Endothelial cell of umbilical vein (primary cell): ENCODE measurements at regions not wholly inside any gene's neighbourhood (a gene's known extent, or its start where the extent isn't known, plus 50 kb on each side); places are given as distances from the start of the nearest gene placed in this dataset.

Experiments used
- EZH2 ChIP-seq: IDR thresholded peaks from 2 replicates; pipeline ENCODE4 v1.6.1; 2012; ENCODE audit warnings: borderline replicate concordance, low read depth, mild to moderate bottlenecking, moderate library complexity, low read length, inconsistent platforms; ENCODE audit not compliant: severe bottlenecking
- FOS ChIP-seq: IDR thresholded peaks from 2 replicates; pipeline ENCODE4 v1.6.1; 2011; ENCODE audit warnings: mild to moderate bottlenecking, low read length, moderate library complexity, borderline replicate concordance; ENCODE audit not compliant: insufficient read depth
- GATA2 ChIP-seq: IDR thresholded peaks from 2 replicates; pipeline ENCODE4 v1.7.0; 2011; ENCODE audit warnings: low read depth, mild to moderate bottlenecking, moderate library complexity, mixed read lengths, low read length; ENCODE audit not compliant: insufficient read length, insufficient read depth
- JUN ChIP-seq: IDR thresholded peaks from 2 replicates; pipeline ENCODE4 v1.6.1; 2011; ENCODE audit warnings: borderline replicate concordance, low read depth; ENCODE audit not compliant: insufficient read length, insufficient read depth
- MYC ChIP-seq: IDR thresholded peaks from one replicate; pipeline ENCODE4 v1.6.1; 2011; ENCODE audit warnings: mild to moderate bottlenecking, low read depth, low read length
- POLR2A ChIP-seq: IDR thresholded peaks from 2 replicates; pipeline ENCODE4 v1.6.1; 2012; ENCODE audit warnings: low read depth, mild to moderate bottlenecking, control low read depth, low read length
- POLR2AphosphoS5 ChIP-seq: IDR thresholded peaks from 2 replicates; pipeline ENCODE4 v1.6.1; 2012; ENCODE audit warnings: low read depth, mild to moderate bottlenecking, control low read depth, low read length, moderate library complexity; ENCODE audit not compliant: insufficient read depth
- TF ChIP-seq, protein P1 (sequence below): IDR thresholded peaks from 2 replicates; pipeline ENCODE4 v1.6.1; 2011; ENCODE audit not compliant: insufficient read depth, insufficient read length
- TF ChIP-seq, protein P2 (sequence below), 2 donors: IDR thresholded peaks; 1 replicate in 1 of 2; 2 replicates in 1 of 2; pipeline ENCODE4 v1.5.1; 2011; ENCODE audit warnings: low read length in 2 of 2, mild to moderate bottlenecking in 2 of 2, moderate library complexity in 2 of 2, control low read depth in 1 of 2, inconsistent platforms in 1 of 2, low read depth in 1 of 2; ENCODE audit not compliant: insufficient read depth in 1 of 2; ENCODE audit errors: extremely low read depth in 1 of 2

GRCh38 chr16:54522584-54522983 lies 236.0 kb upstream of the IRX3 start:
- TF ChIP-seq POLR2AphosphoS5 (no peak), EZH2 (no peak), POLR2A (no peak), MYC (no peak), JUN (no peak), FOS (no peak), GATA2 (no peak)
- TF ChIP-seq, protein P1, sequence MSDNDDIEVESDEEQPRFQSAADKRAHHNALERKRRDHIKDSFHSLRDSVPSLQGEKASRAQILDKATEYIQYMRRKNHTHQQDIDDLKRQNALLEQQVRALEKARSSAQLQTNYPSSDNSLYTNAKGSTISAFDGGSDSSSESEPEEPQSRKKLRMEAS: no peak
- TF ChIP-seq, protein P2, sequence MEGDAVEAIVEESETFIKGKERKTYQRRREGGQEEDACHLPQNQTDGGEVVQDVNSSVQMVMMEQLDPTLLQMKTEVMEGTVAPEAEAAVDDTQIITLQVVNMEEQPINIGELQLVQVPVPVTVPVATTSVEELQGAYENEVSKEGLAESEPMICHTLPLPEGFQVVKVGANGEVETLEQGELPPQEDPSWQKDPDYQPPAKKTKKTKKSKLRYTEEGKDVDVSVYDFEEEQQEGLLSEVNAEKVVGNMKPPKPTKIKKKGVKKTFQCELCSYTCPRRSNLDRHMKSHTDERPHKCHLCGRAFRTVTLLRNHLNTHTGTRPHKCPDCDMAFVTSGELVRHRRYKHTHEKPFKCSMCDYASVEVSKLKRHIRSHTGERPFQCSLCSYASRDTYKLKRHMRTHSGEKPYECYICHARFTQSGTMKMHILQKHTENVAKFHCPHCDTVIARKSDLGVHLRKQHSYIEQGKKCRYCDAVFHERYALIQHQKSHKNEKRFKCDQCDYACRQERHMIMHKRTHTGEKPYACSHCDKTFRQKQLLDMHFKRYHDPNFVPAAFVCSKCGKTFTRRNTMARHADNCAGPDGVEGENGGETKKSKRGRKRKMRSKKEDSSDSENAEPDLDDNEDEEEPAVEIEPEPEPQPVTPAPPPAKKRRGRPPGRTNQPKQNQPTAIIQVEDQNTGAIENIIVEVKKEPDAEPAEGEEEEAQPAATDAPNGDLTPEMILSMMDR (IDR thresholded peaks at IDR 0.05; ENCODE audit: extremely low read depth in 1 of 2, insufficient read depth in 1 of 2, low read depth in 1 of 2, low read length in 2 of 2): no peak
